Stimulated activated CD8-positive, alpha-beta memory T cell treated with anti-CD3 and anti-CD28 coated beads, Interleukin-12 subunit alpha, Interleukin-12 subunit beta, amount 100 ng/mL, for 4 hours (primary cell): ENCODE measurements at regions not wholly inside any gene's neighbourhood (a gene's known extent, or its start where the extent isn't known, plus 50 kb on each side); places are given as distances from the start of the nearest gene placed in this dataset.

Experiments used
- DNase-seq: peaks from one replicate; pipeline ENCODE4 v3.0.0-alpha.2; 2020; ENCODE audit warnings: low read depth

DNA sequence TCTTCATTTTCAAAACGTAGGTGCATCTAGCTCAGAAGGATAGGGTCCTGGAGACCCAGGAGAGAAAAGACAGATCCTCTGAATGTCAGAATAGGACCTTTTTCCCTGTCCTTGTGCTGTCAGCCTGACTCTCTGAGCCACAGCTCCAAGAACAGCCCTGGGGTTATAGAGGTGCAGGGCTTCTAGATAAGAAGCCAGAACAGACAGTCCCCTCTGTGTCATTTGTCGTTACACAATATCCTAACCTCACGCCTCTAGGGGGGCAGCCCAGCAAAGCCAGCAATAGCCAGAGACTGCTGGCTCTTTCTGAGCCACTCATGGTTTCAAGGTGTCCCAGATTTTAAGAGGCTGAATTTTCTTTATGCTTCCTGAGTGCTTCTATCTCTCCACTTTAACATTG is 153.2 kb upstream of the THBS1 start:
- DNase-seq: no peak

GRCh38 chr15:39429898-39430357 is 151.0 kb upstream of the THBS1 start:
- no peak for DNase-seq

DNA sequence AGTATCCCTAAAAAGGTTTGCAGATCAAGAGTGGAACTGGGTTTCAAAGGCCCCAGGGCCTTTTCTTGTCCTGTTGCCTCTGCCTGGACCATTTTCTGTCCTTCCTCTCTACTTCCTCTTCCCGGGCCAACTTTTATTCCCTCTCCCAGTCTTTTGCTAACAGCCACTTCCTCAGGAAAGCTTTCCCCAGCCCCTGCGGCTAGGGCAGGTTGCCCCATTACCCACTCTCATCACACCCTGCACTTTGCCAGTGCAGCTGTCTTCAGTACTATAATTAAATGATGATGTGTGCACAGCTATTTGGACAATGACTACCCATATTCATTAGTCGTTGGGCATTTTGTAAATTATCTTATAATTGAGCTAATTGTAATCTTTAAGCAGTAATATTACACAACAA is 150.5 kb upstream of the THBS1 start:
- no peak for DNase-seq

- DNase-seq: no peak
These were observed 149.5 kb upstream of the THBS1 start for GRCh38 chr15:39431376-39431775.

DNA sequence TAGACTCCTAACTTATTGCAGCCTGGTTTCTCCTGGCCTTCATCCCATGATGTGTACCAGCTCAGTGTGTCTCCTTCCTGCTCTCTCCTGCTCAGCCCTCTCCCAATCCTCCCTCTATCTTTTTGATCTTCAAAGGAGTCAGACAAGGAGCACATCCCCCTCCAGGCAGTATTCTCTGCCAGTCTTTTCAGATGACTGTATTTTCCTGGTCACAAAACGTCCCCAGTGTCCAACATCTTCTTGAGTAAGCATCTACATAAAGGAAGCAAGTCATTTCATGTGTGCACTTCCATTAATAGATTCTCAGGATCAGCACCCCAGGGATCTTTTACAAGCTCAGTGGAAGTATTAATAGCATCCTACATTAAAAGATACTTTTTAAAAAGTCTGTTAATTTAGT is 148.9 kb upstream of the THBS1 start:
- no peak for DNase-seq

- no peak for DNase-seq
These were observed 147.9 kb upstream of the THBS1 start for GRCh38 chr15:39432912-39433348.

DNA sequence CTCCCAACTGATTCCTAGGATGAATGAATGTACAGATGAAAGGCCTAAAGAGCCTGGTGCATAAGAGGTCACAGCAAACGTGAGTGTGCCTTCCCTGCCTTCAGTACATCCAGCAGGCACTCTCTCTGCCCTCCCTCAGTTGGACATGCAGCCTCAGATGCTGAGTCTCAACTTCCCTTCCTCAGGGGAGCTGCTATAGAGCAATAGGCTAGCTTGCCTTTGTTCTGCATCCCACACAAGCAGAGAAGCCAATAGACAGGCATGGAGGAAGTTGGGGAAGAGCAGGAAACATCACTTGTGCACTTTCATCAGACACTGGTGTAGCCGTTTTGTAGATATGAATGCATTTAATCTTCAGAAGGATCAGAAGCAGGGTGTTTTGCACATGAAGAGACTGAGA is 147.5 kb upstream of the THBS1 start:
- no peak for DNase-seq

- no peak for DNase-seq
These were observed 146.7 kb upstream of the THBS1 start for GRCh38 chr15:39434163-39434562.

DNA sequence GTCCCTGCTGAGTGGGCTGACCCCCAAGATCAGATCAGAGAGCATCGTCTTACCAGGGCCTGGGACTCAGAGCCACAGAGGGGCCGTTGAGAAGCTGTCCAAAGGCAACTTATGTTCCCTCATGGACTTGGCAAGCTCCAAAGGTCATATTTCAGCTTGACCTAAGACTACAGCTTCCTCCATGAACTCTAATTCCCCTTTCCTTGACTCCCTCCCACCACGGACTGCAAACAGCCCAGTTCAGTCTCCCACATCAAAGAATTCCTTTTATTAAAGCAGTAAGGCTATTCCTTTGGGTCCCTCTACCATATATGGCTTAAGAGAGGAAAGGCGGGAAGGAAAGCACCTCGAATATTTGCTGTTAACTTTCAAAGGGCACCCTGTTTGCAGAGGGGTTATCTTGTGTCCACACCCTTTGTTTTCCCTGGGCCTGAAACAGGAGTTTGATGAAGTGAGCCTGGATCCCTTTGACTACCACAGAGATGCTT is 146.1 kb upstream of the THBS1 start:
- DNase-seq: no peak

DNA sequence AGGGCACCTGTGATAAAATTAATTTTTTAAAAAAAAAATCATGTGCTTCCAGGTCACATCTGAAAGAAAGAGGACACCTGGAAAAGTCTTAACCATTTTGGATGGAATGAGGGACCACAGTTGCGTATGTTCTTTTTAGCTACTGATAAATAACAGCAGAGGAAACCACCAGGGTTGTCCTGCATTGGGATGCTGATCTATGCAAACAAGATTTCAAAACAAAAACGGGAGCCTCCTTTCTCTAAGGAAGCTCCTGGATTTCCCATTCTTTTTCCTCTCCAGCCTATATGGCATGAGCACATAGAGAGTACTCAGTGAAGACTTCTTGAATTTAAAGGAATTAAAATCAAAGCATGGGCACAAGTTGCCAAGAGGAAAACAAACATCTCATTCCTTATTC is 145.6 kb upstream of the THBS1 start:
- no peak for DNase-seq

GRCh38 chr15:39438260-39438659 is 142.6 kb upstream of the THBS1 start:
- no peak for DNase-seq

DNA sequence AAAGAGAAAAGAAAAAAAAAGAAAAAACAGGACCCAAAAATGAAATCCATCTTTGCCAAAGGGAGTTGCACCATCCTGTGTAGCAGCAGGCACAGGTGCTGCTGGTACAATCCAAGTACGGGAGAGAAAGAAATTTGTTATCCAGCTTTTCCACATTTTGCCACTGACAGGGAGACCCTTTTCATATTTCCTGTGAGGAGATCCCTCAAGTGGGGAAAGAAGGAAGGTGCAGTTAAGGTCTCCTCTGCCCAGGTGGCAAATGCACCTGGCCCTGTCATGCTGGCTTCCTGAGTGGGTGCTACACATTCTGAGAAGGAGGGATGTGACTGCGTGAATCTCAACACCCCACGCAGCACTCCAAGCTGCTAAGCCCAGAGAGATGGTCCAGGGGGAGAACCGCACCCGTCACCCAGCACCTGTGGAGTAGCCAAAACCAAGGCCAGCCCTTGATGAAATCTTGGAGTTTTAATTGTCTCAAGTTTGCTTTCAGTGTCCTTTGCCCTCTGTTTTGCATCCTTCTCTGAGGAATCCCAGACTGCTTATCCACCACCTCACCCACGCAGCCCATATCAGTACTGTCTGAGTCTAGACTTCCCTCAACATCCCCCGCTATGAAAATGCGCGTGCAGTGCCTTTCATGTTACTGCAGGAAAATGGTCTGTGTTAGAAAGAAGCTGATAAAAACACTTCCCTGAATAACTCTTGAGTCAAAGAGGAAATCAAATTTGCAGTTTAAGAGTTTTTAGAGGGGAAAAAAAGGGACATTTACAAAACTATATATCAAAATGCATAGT is 141.9 kb upstream of the THBS1 start:
- DNase-seq: no peak

DNA sequence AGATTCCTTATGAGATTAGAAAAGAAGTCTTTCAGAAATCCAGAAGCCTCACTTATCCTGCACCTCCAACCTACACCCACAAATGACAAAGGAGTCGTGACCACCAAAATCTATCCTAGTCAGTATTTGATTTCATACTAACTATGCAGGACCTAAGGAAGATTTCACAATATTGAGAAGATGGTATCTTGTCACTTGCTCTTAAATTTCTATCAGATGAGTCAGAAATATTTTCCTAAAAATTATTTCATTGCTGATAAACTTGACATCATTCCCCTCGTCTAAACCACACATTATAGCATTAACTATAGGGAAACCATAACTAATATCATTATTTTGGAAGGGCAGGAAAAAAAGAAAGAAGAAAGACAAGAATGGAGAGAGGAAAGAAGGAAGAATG is 138.0 kb upstream of the THBS1 start:
- DNase-seq: no peak

DNA sequence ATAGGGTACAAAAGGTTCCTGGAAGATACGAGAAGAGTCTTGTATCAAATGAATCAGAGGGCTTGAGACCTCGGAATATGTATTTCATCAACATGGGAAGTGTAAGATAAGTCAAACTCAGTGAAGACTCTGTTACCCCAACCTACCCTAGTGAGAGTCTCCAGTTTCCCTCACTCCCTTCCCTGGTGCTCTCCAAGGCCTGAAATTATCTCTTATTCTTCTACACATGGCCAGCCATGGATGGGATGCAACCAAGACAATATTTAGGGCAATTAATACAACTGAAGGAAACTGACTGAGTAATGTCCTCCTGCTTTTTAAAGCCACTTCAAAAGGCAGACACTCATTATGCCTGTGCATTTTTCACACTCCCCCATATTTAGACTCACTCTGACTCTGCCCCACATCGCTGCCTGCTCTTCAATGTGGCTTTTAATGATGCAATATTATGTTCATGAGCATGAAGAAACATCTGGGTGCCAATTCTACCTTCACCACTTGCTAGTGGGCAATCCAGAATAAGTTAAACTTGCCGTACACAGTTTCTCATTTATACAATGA is 137.1 kb upstream of the THBS1 start:
- DNase-seq: no peak

DNA sequence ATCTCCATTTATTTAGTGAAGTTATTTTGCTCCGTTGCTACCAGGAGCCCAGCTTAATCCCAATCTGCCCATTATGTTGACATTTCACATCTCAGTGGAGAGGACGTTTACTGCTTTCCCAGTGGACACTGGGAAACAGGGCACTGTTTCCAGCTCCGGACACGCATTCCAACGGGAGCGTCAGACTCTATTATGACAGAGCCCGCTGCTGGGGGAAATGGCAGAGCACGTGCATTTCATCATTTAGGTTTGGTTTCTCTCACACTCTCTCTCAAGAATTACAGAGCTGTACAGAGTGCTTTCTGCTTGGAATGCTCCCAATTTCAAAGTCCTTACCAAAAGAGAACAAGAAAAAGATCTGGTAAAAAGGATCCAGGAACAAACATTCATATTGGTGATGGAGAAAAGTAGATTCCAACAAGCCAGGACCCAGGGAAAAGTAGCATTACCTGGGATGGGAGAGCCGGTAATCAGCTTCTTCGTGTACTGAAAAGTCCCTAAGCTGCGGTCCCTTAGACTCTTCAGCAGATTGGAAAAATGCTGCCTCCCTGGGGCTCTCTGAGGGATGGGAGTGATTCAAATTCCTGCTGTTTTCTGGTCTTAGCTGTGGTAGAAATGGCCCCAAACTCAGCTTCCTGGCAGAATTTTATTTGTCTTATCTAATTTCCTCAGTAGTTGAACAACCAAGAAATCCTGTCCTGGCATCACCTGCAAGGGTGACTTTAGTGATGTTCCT is 136.0 kb upstream of the THBS1 start:
- no peak for DNase-seq

DNA sequence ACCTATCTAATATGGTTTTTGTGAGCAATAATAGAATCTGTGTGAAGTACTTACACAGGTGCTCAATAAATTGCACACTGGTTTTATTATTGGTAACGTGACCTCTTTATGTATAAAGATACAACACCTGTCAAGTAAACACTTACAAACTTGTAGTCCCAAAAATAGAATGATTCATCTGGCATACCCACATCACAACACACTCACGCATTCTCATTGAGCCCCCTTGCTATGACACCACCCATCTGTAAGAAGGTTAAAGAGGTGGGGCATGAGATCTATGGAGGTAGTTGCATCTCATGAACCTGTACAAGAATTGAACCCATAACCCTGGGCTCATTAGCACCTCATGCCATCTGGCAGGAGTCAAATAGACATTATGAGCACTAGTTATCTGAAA is 134.9 kb upstream of the THBS1 start:
- DNase-seq: no peak

GRCh38 chr15:39447346-39447745 is 133.5 kb upstream of the THBS1 start:
- no peak for DNase-seq

- no peak for DNase-seq
These were observed 133.0 kb upstream of the THBS1 start for GRCh38 chr15:39447881-39448280.

- no peak for DNase-seq
These were observed 132.5 kb upstream of the THBS1 start for GRCh38 chr15:39448409-39448808.

GRCh38 chr15:39451121-39451688 is 129.7 kb upstream of the THBS1 start:
- DNase-seq: no peak

DNA sequence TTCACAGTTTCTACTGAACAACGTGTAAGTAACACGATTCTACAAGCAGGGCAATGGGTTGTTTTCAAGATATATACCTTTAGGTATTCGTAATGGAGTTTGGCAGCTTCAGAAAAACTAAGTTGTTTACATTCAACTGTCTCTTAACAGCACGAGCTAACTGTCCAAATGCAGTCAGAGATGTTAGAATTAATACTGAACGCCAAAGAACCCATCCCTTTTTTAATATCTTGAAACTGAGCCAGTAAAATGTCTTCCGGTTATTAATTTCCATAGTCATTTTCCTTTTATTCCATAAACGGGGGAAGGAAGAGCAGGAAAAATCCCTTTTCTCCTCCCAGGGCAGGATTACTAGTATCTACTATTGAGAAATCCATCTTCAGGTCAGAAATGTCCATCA is 129.0 kb upstream of the THBS1 start:
- DNase-seq: no peak

DNA sequence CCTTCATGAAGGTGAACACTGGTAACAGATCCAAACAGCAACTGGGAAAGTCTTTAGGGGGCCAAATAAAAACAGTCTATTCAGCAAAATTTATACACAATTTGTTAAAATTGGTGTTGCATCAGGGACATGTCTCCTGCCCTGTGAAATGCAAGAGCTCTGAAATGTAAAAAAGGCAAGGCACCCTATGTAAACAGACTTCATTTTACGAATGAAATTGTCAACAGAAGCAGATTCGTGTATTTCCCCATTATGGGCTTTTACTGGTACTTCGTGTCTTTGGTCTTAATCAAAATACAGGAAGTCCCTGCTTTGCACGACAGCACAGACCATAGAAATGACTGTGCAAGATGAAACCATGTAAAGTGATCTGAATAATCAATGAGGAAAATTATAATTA is 127.3 kb upstream of the THBS1 start:
- no peak for DNase-seq
